Upper lobe of left lung (tissue), 4 donors: ENCODE measurements at regions not wholly inside any gene's neighbourhood (a gene's known extent, or its start where the extent isn't known, plus 50 kb on each side); places are given as distances from the start of the nearest gene placed in this dataset.

ENCODE experiments used
- CTCF ChIP-seq, 6 experiments: fragments of 450-650 bp in 4 of 6; fragments of 200-600 bp in 2 of 6; sonication (generic) in 2 of 6; IDR thresholded peaks; one replicate each; pipeline ENCODE4 v1.5.1; 2016 to 2019; ENCODE audit warnings: antibody characterized with exemption in 6 of 6
- EP300 ChIP-seq, 4 donors: sonication (generic); formaldehyde crosslinking; IDR thresholded peaks; one replicate each; pipeline ENCODE4 v1.5.1; 2017; ENCODE audit warnings: antibody characterized with exemption in 4 of 4, control low read depth in 2 of 4
- POLR2AphosphoS5 ChIP-seq, 2 donors: sonication (generic); formaldehyde crosslinking; IDR thresholded peaks; one replicate each; pipeline ENCODE4 v1.5.1; 2017; ENCODE audit warnings: antibody characterized with exemption in 2 of 2

GRCh38 chr15:48001393-48002039, 119.3 kb upstream of the SLC24A5 start:
- no peak for TF ChIP-seq CTCF (IDR thresholded peaks at IDR 0.05)
- no peak for TF ChIP-seq EP300 (IDR thresholded peaks at IDR 0.05)
- TF ChIP-seq POLR2AphosphoS5 (IDR thresholded peaks at IDR 0.05) = no peak
